Type B pancreatic cell (in vitro differentiated cells): ENCODE measurements at regions not wholly inside any gene's neighbourhood (a gene's known extent, or its start where the extent isn't known, plus 50 kb on each side); places are given as distances from the start of the nearest gene placed in this dataset.
A peak's percentile ranks its signal among the peaks of the same experiment; 100 is the strongest.

Source experiments
- DNase-seq: peaks from one replicate; pipeline ENCODE4 v3.0.0; 2021; ENCODE audit warnings: mixed read lengths; ENCODE audit not compliant: unreplicated experiment; ENCODE audit errors: extremely low spot score
- H3K27ac Mint-ChIP-seq: 2 replicates; pipeline ENCODE4 v1.8.0; 2021; ENCODE audit warnings: mild to moderate bottlenecking, mixed read lengths
- H3K27me3 Mint-ChIP-seq: 2 replicates; pipeline ENCODE4 v1.8.0; 2021; ENCODE audit warnings: mixed read lengths
- H3K36me3 Mint-ChIP-seq: 2 replicates; pipeline ENCODE4 v1.8.0; 2021; ENCODE audit warnings: mixed read lengths
- H3K4me1 Mint-ChIP-seq: one replicate; pipeline ENCODE4 v1.8.0; 2021; ENCODE audit warnings: mixed read lengths; ENCODE audit not compliant: unreplicated experiment
- H3K4me3 Mint-ChIP-seq: 2 replicates; pipeline ENCODE4 v1.8.0; 2021; ENCODE audit warnings: mild to moderate bottlenecking, mixed read lengths
- H3K9me3 Mint-ChIP-seq: 2 replicates; pipeline ENCODE4 v1.8.0; 2021; ENCODE audit warnings: mixed read lengths
- TF ChIP-seq, protein P1 (sequence below): fragments of 200-600 bp; sonication (generic); conservative IDR thresholded peaks from 2 replicates; pipeline ENCODE4 v1.5.0; 2021; ENCODE audit warnings: antibody characterized with exemption, mild to moderate bottlenecking

DNA sequence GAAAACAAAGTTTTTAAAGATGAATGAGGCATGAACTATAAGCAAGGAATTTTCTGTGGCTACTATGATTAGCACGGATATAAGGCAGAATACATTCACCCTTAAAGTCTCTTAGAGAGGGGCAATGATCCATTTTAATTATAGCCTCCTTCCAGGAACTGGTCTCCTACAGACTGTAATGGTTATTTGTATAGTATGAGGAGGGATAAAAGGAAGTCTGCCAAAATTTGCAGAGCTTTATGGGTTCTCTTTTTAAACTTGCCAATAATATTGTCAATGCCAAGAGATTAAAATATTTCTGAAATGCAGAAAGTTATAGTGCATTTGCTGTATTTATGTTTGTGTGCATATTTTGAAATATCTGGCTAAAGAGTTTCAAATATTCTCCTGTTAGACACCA is 271.4 kb upstream of the LUZP2 start:
- TF ChIP-seq, protein P1, sequence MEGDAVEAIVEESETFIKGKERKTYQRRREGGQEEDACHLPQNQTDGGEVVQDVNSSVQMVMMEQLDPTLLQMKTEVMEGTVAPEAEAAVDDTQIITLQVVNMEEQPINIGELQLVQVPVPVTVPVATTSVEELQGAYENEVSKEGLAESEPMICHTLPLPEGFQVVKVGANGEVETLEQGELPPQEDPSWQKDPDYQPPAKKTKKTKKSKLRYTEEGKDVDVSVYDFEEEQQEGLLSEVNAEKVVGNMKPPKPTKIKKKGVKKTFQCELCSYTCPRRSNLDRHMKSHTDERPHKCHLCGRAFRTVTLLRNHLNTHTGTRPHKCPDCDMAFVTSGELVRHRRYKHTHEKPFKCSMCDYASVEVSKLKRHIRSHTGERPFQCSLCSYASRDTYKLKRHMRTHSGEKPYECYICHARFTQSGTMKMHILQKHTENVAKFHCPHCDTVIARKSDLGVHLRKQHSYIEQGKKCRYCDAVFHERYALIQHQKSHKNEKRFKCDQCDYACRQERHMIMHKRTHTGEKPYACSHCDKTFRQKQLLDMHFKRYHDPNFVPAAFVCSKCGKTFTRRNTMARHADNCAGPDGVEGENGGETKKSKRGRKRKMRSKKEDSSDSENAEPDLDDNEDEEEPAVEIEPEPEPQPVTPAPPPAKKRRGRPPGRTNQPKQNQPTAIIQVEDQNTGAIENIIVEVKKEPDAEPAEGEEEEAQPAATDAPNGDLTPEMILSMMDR, result no peak
- no peak overlapping the region for H3K4me3 Mint-ChIP-seq
- DNase-seq, result no peak
- H3K36me3 Mint-ChIP-seq, result no peaks in the 10 kb centered on the region
- H3K4me1 Mint-ChIP-seq, result peaks cover 4% of the 10 kb centered on the region
- H3K27me3 Mint-ChIP-seq, result peaks cover 4% of the 10 kb centered on the region
- H3K9me3 Mint-ChIP-seq, result peaks cover 15% of the 10 kb centered on the region
- H3K27ac Mint-ChIP-seq, result no peak overlapping the region

DNA sequence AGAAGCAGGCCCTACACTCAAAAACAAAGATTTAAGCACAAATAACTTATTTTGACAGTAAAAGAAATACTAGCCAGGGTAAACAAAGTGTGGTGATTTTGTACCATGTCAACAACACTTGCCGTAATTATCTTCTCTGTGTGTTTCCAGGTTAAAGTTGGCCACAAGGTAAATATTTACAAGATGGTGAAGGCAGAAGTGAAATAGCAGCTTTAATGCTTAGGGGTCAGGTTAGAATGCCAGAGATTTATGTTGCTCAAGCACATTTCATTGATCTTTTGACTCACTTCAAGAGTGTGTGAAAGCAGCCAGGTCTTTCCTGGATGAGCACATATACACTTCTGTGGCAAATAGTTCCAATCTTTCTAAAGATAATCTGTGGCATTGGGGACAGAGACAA is 270.2 kb upstream of the LUZP2 start:
- H3K9me3 Mint-ChIP-seq, result peaks cover 15% of the 10 kb centered on the region
- peaks cover 4% of the 10 kb centered on the region for H3K4me1 Mint-ChIP-seq
- no peaks in the 10 kb centered on the region for H3K36me3 Mint-ChIP-seq
- TF ChIP-seq, protein P1, result no peak
- no peak overlapping the region for H3K27ac Mint-ChIP-seq
- no peak overlapping the region for H3K4me3 Mint-ChIP-seq
- peaks cover 4% of the 10 kb centered on the region for H3K27me3 Mint-ChIP-seq
- DNase-seq, result no peak

DNA sequence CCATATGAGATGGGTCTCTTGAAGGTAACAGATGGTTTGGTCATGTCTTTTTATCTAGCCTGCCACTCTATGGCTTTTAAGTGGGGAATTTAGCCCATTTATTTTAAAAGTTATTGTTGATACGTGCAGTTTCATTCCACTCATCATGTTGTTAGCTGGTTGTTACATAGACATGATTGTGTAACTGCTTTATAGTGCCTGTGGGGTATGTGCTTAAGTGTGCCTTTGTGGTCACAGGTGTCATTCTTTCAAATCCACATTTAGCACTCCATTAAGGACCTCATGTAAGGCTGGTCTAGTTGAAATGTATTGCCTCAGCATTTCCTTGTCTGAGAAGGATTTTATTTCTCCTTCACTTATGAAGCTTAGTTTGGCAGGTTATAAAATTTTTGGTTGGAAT is 263.8 kb upstream of the LUZP2 start:
- H3K27ac Mint-ChIP-seq, result peak overlapping the region; percentile 58

GRCh38 chr11:24234822-24235508 is 261.9 kb upstream of the LUZP2 start:
- no peak overlapping the region for H3K4me3 Mint-ChIP-seq
- no peak overlapping the region for H3K27ac Mint-ChIP-seq
- peaks cover 15% of the 10 kb centered on the region for H3K4me1 Mint-ChIP-seq
- peaks cover 5% of the 10 kb centered on the region for H3K36me3 Mint-ChIP-seq
- TF ChIP-seq, protein P1, result no peak
- H3K27me3 Mint-ChIP-seq, result peaks cover under 1% of the 10 kb centered on the region
- DNase-seq, result no peak
- peaks cover 14% of the 10 kb centered on the region for H3K9me3 Mint-ChIP-seq

More for the DNA sequence above, 263.8 kb upstream of the LUZP2 start:
- peaks cover 5% of the 10 kb centered on the region for H3K36me3 Mint-ChIP-seq
- peaks cover 26% of the 10 kb centered on the region for H3K9me3 Mint-ChIP-seq
- TF ChIP-seq, protein P1, result no peak
- H3K27me3 Mint-ChIP-seq, result peaks cover 4% of the 10 kb centered on the region
- no peak for DNase-seq
- H3K4me1 Mint-ChIP-seq, result peaks cover under 1% of the 10 kb centered on the region
- no peak overlapping the region for H3K4me3 Mint-ChIP-seq

GRCh38 chr11:24238771-24239645 is 257.8 kb upstream of the LUZP2 start:
- H3K27ac Mint-ChIP-seq, result no peak overlapping the region
- no peak for DNase-seq
- peaks cover 15% of the 10 kb centered on the region for H3K4me1 Mint-ChIP-seq
- H3K36me3 Mint-ChIP-seq, result no peaks in the 10 kb centered on the region
- peaks cover 3% of the 10 kb centered on the region for H3K27me3 Mint-ChIP-seq
- TF ChIP-seq, protein P1, result no peak
- peaks cover 7% of the 10 kb centered on the region for H3K9me3 Mint-ChIP-seq
- H3K4me3 Mint-ChIP-seq, result no peak overlapping the region
